Activated T-helper 2 cell treated with anti-CD3 and anti-CD28 coated beads, Interferon-gamma antibody, Interleukin-2, Interleukin-4, amounts not matched to agents 10 μg/mL and 5 μg/mL and 100 μg/mL, durations not matched to agents 14 hours and 24 hours and 36 hours (primary cell): ENCODE measurements at regions not wholly inside any gene's neighbourhood (a gene's known extent, or its start where the extent isn't known, plus 50 kb on each side); places are given as distances from the start of the nearest gene placed in this dataset.

Experiments
- DNase-seq: peaks from one replicate; pipeline ENCODE4 v3.0.0; 2021; ENCODE audit warnings: low spot score
- H3K27ac Mint-ChIP-seq: one replicate; pipeline ENCODE4 v1.8.0; 2021; ENCODE audit warnings: mixed read lengths
- H3K27me3 Mint-ChIP-seq: one replicate; pipeline ENCODE4 v1.8.0; 2021; ENCODE audit warnings: low read depth, mixed read lengths
- H3K36me3 Mint-ChIP-seq: one replicate; pipeline ENCODE4 v1.8.0; 2021; ENCODE audit warnings: low read depth, mixed read lengths
- H3K4me1 Mint-ChIP-seq: one replicate; pipeline ENCODE4 v1.8.0; 2021; ENCODE audit warnings: low read depth, mixed read lengths
- H3K4me3 Mint-ChIP-seq: one replicate; pipeline ENCODE4 v1.8.0; 2021; ENCODE audit warnings: low read depth, mild to moderate bottlenecking, moderate library complexity, mixed read lengths
- H3K9me3 Mint-ChIP-seq: one replicate; pipeline ENCODE4 v1.8.0; 2021; ENCODE audit warnings: mixed read lengths
- intact Hi-C: fragments of 100-400 bp; cut with micrococcal nuclease; formaldehyde crosslinking; loops from one replicate; pipeline ENCODE4 v1.15.1; 2023

DNA sequence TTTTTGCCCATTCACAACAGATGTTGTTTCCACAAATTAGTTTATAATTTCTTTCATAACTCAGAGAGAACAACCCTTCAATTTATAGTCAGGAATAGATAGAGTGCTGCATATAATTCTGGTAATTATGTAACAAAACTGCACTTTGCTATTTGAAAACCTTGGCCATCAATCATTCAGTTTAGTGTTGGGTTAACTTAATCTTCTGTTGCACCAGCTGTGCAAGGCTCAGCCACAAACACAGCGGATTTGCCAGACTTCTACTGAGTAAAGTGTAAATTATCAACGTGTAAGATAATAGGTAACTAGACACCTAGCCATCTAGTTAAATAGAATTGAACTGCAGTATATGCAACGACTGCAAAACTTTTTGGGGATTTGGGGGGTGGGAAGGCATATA lies 1064.3 kb upstream of the EPHA6 start:
- DNase-seq = no peak
- no peaks in the 10 kb centered on the region for H3K27me3 Mint-ChIP-seq
- H3K9me3 Mint-ChIP-seq = peaks cover 4% of the 10 kb centered on the region
- H3K36me3 Mint-ChIP-seq = no peaks in the 10 kb centered on the region
- intact Hi-C loops = no loop called here
- no peak overlapping the region for H3K27ac Mint-ChIP-seq
- H3K4me3 Mint-ChIP-seq = no peak overlapping the region
- H3K4me1 Mint-ChIP-seq = no peaks in the 10 kb centered on the region

DNA sequence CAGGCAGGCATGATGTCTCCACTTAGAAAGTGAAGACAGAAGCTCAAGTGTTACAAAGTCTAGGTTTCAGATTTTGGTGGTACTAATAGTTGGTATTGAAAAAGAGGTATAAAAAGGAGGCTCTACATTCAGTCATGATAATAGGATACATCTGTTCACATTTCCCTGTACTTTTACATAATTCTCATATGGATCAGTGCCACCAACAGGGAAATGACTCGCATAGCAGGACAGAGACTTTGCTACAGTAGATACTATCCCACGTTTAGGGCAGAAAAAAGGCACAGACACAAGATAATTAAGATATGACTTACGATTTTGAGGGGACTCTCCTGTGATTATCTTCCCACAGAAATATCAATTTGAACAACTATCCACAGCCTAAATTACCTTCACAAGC lies 1062.9 kb upstream of the EPHA6 start:
- DNase-seq = no peak
- Mint-ChIP-seq H3K9me3 (peaks cover 4% of the 10 kb centered on the region), H3K27me3 (no peaks in the 10 kb centered on the region), H3K36me3 (no peaks in the 10 kb centered on the region), H3K4me1 (no peaks in the 10 kb centered on the region), H3K27ac (no peak overlapping the region), H3K4me3 (no peak overlapping the region)
- intact Hi-C loops = no loop called here

DNA sequence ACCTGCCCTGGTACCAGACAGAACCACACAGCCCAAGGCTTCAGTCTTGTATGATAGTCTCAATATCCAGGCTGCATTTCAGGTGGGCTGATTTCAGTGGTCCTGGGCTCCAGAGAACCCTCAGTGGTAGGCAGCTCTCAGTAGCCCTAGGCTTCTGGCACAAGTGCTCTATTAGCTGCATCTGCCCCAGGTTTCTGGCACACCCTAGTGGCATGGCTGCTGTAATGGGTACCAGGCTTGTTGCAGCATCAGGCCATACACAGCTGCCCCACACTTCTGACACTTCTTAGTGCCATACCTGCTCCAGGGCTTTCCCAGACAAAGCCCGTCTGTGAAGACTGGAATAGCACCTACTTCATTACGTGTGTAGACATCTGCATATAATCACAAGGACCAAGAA lies 1062.2 kb upstream of the EPHA6 start:
- no peak for DNase-seq

DNA sequence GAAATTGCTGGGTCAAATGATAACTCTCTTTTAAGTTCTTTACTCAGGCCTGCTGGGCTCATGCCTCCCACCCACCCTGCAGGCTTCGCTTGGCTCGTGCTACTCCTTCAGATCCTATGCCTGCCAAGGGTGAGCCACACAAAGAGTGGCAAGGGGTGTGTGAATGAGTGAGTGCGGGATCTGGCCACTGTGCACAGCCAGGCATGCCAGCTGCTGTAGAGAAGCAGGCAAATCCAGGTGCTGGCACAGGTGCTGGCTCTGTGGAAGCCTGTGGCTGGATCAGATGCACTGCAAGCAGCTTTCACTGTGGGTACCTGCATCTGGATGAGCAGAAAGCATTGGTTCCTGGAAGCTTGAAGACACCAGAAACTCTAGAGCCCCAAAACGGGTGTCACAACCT lies 1055.7 kb upstream of the EPHA6 start:
- H3K9me3 Mint-ChIP-seq = peaks cover 4% of the 10 kb centered on the region
- H3K4me3 Mint-ChIP-seq = no peak overlapping the region
- no peak overlapping the region for H3K27ac Mint-ChIP-seq
- no peak for DNase-seq
- H3K36me3 Mint-ChIP-seq = no peaks in the 10 kb centered on the region
- intact Hi-C loops = no loop called here
- H3K4me1 Mint-ChIP-seq = no peaks in the 10 kb centered on the region
- H3K27me3 Mint-ChIP-seq = no peaks in the 10 kb centered on the region

More for the DNA sequence above, 1062.2 kb upstream of the EPHA6 start:
- H3K4me1 Mint-ChIP-seq = no peaks in the 10 kb centered on the region
- H3K9me3 Mint-ChIP-seq = peaks cover 4% of the 10 kb centered on the region
- intact Hi-C loops = no loop called here
- no peaks in the 10 kb centered on the region for H3K36me3 Mint-ChIP-seq
- H3K27ac Mint-ChIP-seq = no peak overlapping the region
- no peaks in the 10 kb centered on the region for H3K27me3 Mint-ChIP-seq
- no peak overlapping the region for H3K4me3 Mint-ChIP-seq

DNA sequence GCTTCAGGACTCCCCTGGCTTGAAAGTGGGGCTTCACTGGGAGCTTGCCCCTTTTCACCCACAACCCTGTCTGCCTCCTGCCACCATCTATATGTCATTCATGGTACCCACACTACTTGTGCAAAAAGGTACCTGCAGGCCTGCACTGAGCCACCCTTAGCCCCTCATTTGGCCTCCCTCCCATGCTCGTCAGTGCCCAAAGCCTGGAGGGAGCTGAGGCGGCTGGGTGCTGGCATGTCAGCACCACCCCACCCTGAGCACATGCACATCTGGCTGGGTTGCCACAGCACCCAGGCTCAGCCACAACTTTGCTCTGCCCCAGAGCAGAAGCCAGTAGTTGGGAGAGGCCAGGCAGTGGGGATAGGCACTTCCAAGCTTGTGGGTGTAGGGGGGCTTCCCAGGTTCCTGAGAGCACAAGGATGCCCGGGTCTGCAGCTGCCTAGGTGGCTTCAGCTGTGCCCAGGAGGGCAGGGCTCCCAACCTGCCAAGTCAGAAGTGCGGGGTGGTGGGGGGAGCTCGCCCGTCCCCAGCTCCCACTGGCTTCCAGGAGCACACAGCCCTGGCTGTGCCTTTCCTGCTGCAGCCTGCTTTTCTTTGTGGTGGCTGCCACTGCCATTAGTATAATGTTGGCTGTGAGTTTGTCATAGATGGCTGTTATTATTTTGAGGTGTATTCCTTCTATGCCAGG lies 1054.6 kb upstream of the EPHA6 start:
- H3K27me3 Mint-ChIP-seq = no peaks in the 10 kb centered on the region

DNA sequence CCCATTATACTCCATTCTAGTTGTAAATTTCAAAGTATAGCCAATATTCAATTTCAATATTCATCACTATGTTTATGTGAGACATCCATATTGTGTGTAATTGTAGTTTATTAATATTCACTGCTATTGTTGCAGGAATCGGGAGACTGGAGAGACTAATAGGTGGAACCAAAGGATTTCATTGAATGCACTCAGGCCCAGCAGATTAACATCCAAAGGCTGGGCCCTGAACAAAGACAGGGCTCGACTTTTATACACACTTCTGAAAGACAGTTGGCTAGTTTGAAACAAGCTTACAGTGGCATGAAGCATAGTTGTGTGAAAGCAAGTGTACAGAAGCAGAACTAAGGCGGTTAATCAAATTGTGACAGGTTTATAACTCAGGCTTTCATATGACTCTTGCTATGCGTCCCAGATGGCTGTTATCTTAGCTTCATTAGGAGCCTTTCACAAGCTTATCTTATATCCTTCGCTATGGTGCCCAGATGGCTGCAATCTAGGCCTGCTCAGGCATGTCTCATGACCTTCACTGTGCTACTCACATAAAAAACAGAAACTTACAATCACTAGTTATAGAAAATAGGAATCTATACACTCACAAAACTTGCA lies 1038.8 kb upstream of the EPHA6 start:
- no peaks in the 10 kb centered on the region for H3K4me1 Mint-ChIP-seq
- no peaks in the 10 kb centered on the region for H3K27me3 Mint-ChIP-seq
- intact Hi-C loops = no loop called here
- H3K4me3 Mint-ChIP-seq = no peak overlapping the region
- H3K27ac Mint-ChIP-seq = no peak overlapping the region
- DNase-seq = no peak
- peaks cover 30% of the 10 kb centered on the region for H3K9me3 Mint-ChIP-seq
- H3K36me3 Mint-ChIP-seq = no peaks in the 10 kb centered on the region

More for the DNA sequence above, 1054.6 kb upstream of the EPHA6 start:
- intact Hi-C loops = no loop called here
- Mint-ChIP-seq H3K9me3 (peaks cover 4% of the 10 kb centered on the region), H3K36me3 (no peaks in the 10 kb centered on the region), H3K4me3 (no peak overlapping the region), H3K4me1 (no peaks in the 10 kb centered on the region), H3K27ac (no peak overlapping the region)
- no peak for DNase-seq

DNA sequence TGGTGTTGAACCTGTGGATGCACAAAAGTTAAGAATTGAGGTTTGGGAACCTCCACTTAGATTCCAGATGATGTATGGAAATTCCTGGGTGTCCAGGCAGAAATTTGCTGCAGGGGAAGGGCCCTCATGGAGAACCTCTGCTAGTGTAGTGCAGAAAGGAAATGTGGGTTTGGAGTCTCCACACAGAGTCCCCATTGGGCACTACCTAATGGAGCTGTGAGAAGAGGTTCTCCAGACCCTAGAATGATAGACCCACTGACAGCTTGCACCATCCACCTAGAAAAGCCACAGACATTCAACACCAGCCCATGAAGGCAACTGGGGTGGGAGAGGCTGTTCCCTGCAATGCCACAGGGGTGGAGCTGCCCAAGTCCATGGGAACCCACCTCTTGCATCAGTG lies 1032.8 kb upstream of the EPHA6 start:
- H3K9me3 Mint-ChIP-seq = peaks cover 17% of the 10 kb centered on the region

DNA sequence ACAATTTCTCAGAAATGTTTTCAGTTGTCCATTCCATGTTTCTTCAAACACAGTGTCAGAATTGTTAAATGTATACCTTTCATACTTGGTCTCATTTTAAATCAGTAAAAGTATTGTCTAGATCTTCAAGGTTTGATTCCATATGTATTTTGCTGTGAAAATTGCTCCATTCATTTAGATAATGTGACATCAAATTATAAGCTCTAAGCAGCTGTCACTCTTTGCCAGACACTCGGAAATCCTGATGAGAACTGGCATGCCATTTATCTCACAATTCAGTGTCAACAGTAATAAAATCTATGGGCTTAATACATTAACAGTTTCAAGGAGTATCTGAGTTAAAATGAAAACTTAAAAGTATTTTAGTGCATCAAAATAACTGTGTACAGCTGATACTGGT lies 1025.3 kb upstream of the EPHA6 start:
- Mint-ChIP-seq H3K27me3 (no peaks in the 10 kb centered on the region), H3K4me1 (no peaks in the 10 kb centered on the region), H3K27ac (no peak overlapping the region), H3K9me3 (peaks cover 10% of the 10 kb centered on the region), H3K36me3 (no peaks in the 10 kb centered on the region), H3K4me3 (no peak overlapping the region)
- intact Hi-C loops = no loop called here
- DNase-seq = no peak

More for the DNA sequence above, 1032.8 kb upstream of the EPHA6 start:
- Mint-ChIP-seq H3K27me3 (no peaks in the 10 kb centered on the region), H3K27ac (no peak overlapping the region), H3K4me1 (no peaks in the 10 kb centered on the region), H3K36me3 (no peaks in the 10 kb centered on the region), H3K4me3 (no peak overlapping the region)
- intact Hi-C loops = no loop called here
- DNase-seq = no peak

DNA sequence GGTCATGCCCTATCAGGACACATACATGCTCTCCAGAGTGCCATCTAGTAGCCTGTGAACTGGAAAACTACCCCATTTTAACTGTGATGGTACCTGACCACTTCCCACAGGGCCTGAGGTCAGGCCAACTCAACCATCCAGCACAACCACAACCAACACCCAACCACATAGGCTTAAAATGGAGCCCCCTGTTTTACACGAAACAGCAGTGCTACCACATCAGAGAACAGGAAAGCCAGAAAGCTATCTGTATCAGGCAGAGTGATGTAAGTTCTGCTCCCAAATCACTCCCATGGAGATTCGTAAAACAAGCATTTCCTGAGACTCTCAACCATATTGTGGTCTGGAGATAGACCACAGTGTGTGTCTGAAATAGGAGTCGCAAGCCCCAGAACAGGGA lies 1017.3 kb upstream of the EPHA6 start:
- intact Hi-C loops = no loop called here
- H3K9me3 Mint-ChIP-seq = peaks cover 29% of the 10 kb centered on the region
- no peak overlapping the region for H3K27ac Mint-ChIP-seq
- no peaks in the 10 kb centered on the region for H3K27me3 Mint-ChIP-seq
- no peaks in the 10 kb centered on the region for H3K4me1 Mint-ChIP-seq
- no peaks in the 10 kb centered on the region for H3K36me3 Mint-ChIP-seq
- no peak overlapping the region for H3K4me3 Mint-ChIP-seq
- DNase-seq = no peak

DNA sequence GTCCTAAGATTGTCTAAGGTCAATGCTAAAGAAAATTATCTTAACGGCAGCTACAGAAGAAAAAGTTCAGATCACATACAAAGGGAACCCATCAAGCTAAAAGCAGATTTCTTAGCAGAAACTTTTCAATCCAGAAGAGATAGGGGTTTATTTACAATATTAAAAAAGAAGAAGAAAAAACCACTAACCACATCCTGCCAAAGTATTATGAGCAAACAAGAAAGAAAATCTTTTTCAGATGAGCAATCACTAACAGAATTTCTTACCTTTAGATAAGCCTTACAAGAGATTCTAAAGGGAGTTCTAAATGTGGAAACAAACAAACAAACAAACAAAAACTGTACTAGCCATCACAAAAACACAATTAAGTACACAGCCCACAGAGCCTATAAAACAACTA lies 1015.8 kb upstream of the EPHA6 start:
- H3K4me1 Mint-ChIP-seq = no peaks in the 10 kb centered on the region
- intact Hi-C loops = no loop called here
- H3K9me3 Mint-ChIP-seq = peaks cover 29% of the 10 kb centered on the region
- no peak overlapping the region for H3K27ac Mint-ChIP-seq
- DNase-seq = no peak
- H3K4me3 Mint-ChIP-seq = no peak overlapping the region
- H3K36me3 Mint-ChIP-seq = no peaks in the 10 kb centered on the region
- no peaks in the 10 kb centered on the region for H3K27me3 Mint-ChIP-seq

DNA sequence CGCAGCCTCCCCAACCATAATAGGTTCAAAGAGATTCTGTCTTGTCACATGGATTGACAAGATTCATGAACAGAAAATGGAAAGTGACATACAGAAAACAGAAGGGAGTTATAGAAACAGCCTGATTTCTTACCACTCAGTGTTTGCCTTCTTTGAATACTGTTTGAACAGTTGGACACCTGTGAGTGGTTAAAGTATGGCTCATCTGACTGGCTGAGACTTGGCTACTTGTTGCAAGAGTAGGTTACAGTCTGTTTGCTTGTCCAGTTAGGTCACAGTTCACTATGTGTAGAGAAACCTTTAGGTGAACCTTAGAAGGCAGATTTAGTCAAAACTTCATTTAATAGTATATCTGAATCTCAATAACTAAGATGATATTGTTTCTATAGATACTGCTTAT lies 1003.9 kb upstream of the EPHA6 start:
- intact Hi-C loops = no loop called here
- Mint-ChIP-seq H3K27me3 (no peaks in the 10 kb centered on the region), H3K9me3 (peaks cover 19% of the 10 kb centered on the region), H3K4me3 (no peak overlapping the region), H3K27ac (no peak overlapping the region), H3K4me1 (no peaks in the 10 kb centered on the region), H3K36me3 (no peaks in the 10 kb centered on the region)
- no peak for DNase-seq

DNA sequence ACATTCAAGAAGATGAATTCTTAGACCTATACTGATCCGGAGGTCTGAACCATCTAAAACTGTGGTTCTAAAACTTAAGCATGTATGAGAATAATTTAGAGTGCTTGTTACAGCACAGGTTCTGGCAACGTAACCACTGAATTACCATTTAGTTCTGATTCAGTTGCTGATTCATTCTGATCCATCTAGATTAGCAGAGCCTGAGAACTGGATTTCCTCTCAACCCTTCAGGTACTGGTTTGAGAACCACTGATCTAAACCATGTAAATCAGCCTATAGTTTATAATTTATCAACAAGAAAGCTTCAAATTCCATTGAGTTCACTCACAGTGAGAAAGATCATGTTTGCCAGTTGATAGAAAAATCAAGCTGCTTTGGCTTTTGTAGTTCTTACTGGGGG lies 1001.1 kb upstream of the EPHA6 start:
- intact Hi-C loops = no loop called here
- Mint-ChIP-seq H3K27me3 (no peaks in the 10 kb centered on the region), H3K4me1 (no peaks in the 10 kb centered on the region), H3K4me3 (no peak overlapping the region), H3K36me3 (no peaks in the 10 kb centered on the region), H3K27ac (no peak overlapping the region), H3K9me3 (peaks cover 12% of the 10 kb centered on the region)
- DNase-seq = no peak

DNA sequence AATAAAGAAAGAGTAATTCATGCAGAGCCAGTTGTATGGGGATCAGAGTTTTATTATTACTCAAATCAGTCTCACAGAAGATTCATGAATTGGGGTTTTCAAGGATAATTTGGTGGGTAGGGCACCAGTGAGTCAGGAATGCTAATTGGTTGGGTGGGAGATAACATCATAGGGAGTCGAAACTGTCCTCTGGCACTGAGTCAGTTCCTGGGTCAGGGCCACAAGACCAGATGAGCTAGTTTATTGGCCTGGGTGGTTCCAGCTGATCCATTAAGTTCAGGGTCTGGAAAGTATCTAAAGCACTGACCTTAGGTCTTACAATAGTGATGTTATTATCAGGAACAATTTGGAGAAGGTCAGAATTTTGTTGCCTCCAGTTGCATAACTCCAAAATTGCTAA lies 998.6 kb upstream of the EPHA6 start:
- H3K27me3 Mint-ChIP-seq = no peaks in the 10 kb centered on the region
- DNase-seq = no peak
- H3K9me3 Mint-ChIP-seq = peaks cover 12% of the 10 kb centered on the region
- H3K27ac Mint-ChIP-seq = no peak overlapping the region
- intact Hi-C loops = no loop called here
- no peaks in the 10 kb centered on the region for H3K4me1 Mint-ChIP-seq
- H3K36me3 Mint-ChIP-seq = no peaks in the 10 kb centered on the region
- H3K4me3 Mint-ChIP-seq = no peak overlapping the region
